Sciatic nerve (tissue), 2 donors: ENCODE measurements at regions not wholly inside any gene's neighbourhood (a gene's known extent, or its start where the extent isn't known, plus 50 kb on each side); places are given as distances from the start of the nearest gene placed in this dataset.

ENCODE experiments used
- ATAC-seq: fragments of 200-7000 bp; cut with Tn5 transposase; one replicate; pipeline ENCODE4 v1.9.1; 2020; ENCODE audit warnings: mild to moderate bottlenecking, moderate library complexity
- DNase-seq: peaks from one replicate; pipeline ENCODE4 v3.0.0-alpha.2; 2020; ENCODE audit warnings: low spot score
- intact Hi-C: fragments of 100-400 bp; cut with DNase I; formaldehyde crosslinking; loops from one replicate; pipeline ENCODE4 v1.14.2; 2022
- donor health status: DM: no; HTN: no; CAD: no.
- donor health status: DM: no; HTN: no; CAD: no.

DNA sequence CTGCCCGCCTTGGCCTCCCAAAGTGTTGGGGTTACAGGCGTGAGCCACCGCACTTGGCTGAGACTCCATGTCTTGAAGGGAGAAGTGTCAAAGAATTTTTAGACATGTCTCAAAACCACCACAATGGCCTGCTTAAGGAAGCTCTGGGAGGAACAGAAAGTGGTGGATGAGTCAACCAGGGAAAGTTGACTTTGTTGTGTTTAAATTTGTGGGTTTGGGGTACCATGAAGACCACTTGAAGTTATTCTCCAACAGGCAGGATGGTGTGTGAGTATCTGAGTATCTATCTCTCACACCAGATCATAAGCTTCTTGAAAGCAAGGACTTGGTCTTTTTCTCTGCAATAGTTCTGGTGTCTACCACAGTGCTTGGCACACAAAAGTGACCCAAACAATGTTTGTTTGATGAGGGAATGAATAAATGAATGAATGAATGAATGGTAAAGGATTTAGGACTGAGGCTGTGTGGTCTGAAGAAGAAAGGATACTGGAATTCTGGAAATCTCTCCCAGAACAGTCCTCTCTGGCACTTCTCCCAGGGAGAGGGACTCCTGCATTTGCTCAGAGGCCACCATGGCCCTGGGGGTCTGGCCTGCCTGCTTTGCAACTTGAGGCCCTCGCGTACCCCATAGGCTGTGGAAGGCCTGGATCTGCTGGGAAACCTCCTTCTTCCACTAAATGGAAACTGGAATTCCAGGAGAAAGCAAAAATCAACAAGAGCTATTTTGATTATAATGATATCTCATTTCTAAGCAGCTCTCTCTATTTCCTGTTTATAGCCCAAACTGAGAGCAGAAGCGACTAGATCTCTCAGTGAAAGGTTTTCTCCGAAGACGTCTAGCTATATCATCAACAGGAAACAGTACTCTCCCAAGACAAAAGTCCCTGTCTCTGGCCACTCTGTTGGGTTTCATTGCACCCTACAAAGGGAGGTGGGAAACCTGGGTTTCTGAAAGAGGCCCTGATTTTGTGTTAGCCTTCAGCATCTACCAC lies 187.9 kb downstream of the PALM2AKAP2 start:
- DNase-seq (no peak), ATAC-seq (no peak)
- intact Hi-C loops = no loop called here

DNA sequence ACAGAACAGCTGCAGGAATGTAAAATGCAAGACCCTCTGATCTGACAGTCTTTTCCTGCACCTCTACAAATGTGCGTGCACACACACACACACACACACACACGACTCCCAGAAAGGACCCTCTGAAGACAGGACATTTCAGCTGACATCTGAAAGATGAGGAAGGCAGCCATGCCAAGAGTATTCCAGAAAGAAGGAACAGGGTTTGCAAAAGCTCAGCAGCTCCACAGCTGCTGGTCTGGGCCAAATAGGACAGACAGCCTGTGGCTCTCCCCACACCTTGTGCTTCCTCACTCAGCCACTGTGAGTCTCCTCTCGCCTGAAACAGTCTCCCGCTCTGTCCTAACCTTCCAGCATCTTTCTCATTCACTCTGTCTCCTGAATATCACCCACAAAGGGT lies 189.0 kb downstream of the PALM2AKAP2 start:
- no peak for DNase-seq
- intact Hi-C loops = no loop called here
- ATAC-seq = peak; percentile 82

DNA sequence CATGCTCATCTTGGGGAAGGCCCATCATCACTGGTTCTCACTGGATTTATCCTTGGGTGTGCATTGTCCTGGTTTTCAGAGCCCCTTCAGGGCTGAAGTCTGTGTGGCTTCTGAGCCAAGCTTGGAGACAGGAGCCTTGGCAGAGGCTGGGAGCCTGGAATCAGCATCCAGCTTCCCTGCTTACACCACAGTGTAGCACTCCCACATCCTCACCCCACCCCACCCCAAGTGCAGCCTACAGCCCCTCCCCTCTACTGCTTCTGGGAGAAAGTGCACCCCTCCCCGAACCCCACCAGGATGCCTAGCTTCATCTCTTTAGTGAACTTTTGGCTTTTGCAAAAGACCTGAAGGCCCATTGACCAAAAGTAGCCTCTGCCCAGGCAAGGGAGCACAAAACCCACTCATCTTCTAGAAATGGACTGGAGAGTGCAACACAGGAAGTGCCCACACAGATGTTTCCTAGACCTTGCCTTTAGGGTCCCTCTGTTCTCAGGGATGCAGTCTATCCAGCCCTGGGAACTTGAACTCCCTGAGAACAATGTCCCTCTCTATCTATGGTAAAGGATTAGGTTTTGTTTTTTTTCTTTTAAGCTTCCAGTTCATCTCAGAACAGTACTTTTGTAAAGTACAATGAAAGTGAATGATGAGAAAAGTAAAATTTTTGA lies 189.7 kb downstream of the PALM2AKAP2 start:
- ATAC-seq (no peak), DNase-seq (no peak)
- intact Hi-C loops = no loop called here

DNA sequence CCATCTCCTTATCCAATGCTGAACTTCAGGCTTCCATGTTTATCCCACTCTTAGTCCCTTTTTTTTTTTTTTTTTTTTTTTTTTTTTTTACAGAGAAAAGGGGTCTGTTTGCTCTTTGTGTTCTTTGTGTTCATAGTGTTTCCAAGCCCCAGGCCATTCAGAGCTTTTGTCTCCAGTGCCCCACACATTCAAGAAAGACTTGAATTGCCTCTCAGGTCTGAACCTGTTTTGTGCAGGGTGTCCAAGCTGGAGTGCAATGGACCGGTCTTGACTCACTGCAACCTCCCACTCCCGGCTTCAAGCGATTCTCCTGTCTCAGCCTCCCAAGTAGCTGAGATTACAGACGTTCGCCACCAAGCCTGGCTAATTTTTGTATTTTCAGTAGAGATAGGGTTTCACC lies 191.2 kb downstream of the PALM2AKAP2 start:
- DNase-seq (no peak), ATAC-seq (no peak)
- intact Hi-C loops = no loop called here

DNA sequence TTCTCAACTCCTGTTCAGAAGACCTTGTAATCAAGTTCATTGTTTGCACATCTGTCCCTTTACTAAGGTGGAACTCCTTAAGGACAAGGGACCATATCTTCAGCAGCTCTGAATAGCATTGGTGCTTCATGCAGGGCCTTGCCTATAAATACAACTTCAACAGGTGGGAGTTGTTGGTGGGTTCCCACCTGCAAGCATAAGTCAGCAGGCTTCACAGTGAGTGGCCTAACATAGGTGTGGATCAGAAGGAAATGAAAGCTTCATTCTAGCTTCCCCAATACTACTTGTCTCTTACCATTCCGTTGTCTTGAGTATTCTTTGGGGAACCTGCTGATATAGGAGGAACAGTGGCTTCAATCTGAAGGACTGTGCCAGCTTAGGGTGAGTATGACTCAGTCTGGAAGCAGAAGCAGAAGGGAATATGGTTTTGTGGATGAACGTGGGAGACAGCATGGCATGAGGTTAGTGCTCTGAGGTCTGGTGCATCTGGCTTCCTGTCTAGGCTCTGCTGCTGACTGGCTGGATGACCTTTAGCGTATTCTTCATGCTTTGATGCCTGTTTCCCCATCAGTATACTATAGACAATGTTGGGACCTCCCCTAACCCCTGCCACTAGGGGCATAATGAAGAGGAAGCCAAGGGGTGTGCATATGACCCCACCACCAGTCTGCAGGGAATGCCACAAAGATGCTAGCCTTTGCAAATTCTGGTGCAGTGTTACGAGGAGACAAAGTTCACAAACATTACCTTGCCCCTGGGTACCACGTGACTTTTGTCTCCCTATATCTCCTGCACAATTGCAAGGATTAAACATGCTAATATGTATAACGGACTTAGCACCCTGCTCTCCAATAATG lies 192.3 kb downstream of the PALM2AKAP2 start:
- no peak for DNase-seq
- intact Hi-C loops = no loop called here
- peak; percentile 72 for ATAC-seq

DNA sequence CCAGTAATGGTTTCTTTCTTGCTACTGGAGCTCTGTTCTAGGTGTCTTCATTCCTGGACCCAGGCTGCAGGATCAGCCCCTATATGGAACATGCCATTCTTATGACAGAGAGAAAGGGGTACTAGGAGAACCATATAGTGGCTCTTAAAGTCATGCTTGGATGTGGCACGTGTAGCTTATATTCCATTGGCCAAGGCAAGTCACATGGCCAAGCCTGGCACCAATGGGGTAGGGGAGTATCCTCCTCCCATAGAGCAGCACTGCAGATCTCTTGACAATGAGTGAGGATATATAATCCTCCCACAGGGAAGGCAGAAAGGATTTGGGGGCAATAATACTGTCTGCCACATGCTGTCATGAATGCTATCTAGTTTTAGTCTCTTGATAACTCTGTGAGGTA lies 193.3 kb downstream of the PALM2AKAP2 start:
- intact Hi-C loops = no loop called here
- ATAC-seq = no peak
- DNase-seq = no peak

DNA sequence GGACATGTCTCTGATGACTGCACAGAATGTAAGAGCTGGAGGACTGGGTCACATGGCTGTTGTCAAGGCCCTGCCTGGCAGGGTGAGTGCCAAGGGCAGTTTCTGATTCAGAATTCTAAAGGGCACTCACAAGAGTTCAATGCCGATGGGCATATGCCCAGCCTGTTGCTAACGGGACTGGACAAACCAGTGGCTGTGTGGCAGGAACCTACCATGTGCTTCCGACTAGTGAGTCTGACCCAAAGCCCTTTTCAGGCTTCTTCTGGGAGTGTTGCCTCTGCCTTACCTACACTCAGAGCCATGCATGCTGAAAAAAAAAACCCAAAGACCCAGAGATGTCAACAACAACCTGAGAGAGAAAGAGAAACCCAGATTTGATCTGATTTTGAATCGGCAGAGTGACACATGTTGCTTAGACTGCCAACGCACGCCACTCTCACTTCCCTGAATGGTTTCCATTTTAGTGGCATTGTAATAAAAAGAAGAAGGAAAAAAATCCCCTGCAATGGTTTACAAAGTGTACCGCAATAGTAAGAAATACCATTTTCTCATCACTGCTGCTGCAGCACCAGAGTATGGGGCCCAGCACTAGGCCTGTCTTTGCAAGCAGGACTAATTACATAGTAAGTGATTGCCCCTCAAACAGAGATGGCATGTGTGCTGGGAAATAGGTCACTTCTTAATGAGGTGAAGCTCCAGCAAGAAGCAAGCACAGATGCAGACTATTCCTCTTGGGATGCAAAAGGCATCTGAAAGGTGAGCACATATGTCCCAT lies 194.3 kb downstream of the PALM2AKAP2 start:
- intact Hi-C loops = no loop called here
- DNase-seq (no peak), ATAC-seq (no peak)

DNA sequence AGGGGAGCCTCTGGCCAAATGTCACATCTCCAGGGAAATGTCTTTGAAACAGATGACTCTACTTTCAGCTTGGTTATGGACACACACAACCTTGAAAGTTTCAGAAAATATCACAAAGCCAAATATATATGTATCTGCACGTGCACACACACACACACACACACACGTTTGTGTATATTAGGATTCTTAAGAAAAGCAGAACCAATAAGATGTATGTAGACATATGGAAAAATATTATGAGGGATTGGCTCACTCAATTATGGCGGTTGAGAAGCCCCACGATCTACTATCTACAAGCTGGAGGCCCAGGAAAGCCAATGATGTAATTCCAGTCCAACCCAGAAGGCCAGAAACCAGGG lies 194.9 kb downstream of the PALM2AKAP2 start:
- DNase-seq (no peak), ATAC-seq (no peak)
- intact Hi-C loops = no loop called here

DNA sequence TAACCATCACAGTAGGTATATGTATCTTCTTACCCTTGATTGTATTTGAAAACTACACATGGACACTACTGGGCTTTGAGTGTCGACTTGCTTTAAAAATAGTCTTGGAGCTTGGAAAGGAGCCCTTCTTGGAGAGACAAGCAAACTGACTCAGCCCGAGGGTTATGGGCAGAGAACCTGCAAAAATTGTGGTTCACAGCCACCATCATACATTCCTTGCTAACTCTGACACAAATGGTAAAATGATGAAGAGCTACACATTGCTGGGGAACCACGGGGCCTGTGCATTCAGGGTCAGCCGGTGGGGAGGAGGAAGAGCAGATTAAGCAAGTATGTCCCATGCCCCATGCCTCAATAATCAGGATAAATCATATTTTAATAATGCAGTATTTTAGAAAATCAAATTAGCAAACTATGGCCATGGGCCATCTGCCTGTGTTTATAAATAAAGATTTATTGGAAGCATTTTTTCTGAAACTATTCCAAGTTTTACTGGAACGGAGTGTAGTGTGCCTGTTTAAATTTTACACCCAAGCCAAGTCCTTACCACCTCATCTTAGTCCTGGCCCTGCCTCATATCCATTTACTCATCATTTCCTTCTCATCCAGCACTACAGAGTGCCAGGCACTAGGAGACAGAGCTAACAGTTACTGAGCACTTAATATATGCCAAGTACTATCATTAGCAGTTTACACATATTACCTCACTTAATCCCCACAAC lies 195.7 kb downstream of the PALM2AKAP2 start:
- intact Hi-C loops = no loop called here
- no peak for DNase-seq
- no peak for ATAC-seq

DNA sequence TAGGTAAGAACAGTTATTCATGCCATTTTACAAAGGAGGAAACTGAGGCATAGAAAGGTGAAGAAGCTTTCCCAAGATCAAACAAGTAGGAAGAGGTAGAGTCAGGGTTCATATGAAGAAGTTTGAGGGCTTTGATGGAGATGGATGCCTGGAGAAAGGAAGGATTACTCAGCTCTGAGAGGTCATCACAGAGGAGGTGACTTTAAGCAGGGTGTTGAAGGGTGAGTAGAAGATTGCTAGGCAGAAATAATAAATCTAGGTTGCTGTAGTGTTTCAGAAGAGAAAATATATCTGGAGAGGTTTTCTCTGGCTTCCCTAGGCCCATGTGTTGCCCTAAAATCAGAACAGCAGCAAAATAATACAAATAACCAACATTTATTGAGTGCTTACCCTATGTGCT lies 196.3 kb downstream of the PALM2AKAP2 start:
- DNase-seq (no peak), ATAC-seq (no peak)
- intact Hi-C loops = no loop called here

DNA sequence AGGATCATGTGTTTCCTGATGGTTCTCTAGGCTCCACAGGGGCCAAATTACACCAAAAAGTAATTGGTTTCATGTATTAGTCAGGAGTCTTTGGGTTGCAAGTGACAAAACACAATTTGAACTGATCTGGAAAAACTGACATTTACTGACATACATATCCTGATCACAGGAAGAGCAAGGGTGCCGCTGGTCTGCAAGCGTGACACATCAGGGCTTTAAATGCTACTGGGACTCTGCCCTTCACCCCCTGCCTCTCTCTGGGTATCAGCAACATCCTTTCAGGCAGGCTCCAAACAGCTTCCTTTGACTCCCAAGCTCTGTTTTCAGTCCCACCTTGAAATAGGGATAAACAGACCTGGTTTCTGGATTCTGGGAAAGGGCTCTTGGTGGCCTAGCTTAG lies 197.5 kb downstream of the PALM2AKAP2 start:
- ATAC-seq (no peak), DNase-seq (no peak)
- intact Hi-C loops = no loop called here

DNA sequence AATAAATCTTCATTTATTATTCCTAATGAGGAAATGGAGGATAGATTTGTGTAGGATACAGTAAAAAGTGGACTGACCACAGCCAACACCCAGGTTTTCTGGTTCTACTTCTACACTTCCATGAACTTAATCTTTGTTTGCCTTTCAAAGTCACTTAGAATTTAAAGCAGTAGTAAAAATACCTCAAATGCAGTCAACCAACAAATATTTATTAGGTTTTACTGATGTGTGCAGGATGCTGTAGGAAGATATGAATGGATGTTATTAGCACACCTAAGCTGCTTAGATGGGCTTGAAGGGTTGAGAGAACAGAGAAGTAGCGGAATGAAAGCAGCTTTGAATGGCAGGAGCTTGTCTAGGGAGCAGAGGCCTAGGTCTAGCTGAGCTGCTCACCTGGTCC lies 201.1 kb downstream of the PALM2AKAP2 start:
- intact Hi-C loops = no loop called here
- ATAC-seq = no peak
- DNase-seq = no peak

DNA sequence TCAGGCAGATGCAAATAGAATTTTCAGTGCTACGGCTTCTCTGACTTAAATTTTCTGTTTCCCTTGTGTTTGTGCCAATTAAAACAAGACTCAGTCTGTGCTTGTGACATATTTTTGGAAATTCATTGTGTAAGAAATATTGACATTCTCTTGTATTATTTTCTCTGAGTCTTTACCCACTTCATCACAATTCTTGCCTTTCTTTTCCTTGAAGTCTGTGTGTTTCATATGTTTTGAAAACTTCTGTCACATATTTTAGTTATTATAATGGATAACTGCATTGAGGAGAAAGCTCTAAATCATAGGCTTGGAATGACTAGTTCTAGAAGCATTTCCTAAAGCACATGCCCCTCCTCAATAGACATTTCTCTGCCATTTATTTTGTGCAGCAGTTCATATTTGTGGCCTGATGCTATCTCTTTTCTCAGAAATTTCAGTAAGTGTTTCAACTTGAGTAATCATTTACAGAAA lies 206.6 kb downstream of the PALM2AKAP2 start:
- ATAC-seq (peak; percentile 74), DNase-seq (no peak)
- intact Hi-C loops = no loop called here

DNA sequence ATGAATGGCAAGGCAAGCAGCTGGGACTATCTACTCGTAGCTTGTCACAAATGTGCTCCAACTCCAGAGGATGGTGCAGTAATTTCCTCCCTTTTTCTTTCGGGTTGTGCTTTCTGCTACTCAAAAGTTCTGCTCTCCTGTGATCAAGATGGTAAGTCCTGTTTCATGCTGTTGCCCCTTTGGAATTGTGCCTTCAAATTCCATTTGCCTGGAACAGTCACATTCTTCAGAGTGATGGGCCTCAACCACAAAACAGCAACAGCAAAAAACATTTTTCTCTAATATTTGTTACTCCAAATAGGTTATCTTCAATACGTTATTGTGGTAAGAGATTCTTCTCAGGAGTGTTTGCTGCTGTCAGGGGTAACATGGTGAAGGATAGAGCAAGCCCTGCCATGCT lies 209.3 kb downstream of the PALM2AKAP2 start:
- intact Hi-C loops = no loop called here
- no peak for ATAC-seq

DNA sequence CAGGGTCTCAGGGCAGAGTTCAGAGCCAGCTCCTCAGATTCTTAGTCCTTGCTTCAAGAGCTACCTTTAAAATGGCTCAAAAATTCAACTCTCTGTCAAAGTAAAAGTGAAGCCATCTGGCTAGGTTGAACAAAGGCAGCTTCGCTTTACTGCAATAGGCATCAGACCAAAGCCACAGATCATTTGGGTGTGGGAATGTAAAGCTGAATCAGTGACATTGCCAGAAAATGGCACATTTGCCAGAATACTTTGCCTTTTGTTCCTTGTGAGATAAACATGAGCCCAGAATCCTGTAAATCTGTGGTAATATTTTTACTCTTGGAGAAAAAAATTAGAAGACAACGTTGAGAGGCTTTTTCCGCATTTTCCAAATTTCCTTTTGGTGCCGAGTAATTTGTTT lies 210.5 kb downstream of the PALM2AKAP2 start:
- ATAC-seq = no peak
- intact Hi-C loops = no loop called here
- no peak for DNase-seq

More for the DNA sequence above, 209.3 kb downstream of the PALM2AKAP2 start:
- no peak for DNase-seq

DNA sequence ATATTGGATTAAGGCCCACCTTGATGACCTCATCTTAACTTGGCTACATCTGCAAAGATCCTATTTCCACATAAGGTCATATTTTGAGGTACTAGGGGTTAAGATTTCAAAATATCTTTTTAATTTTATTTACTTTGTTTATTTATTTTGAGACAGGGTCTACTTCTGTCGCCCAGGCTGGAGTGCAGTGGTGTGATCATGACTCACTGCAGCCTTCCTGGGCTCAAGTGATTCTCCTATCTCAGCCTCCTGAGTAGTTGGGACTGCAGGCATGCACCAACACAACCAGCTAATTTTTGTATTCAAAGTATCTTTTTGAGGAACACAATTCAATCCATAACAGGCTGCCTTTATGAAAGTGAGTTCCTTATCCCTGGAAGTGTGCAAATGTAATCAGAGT lies 212.3 kb downstream of the PALM2AKAP2 start:
- ATAC-seq = no peak
- intact Hi-C loops = no loop called here

DNA sequence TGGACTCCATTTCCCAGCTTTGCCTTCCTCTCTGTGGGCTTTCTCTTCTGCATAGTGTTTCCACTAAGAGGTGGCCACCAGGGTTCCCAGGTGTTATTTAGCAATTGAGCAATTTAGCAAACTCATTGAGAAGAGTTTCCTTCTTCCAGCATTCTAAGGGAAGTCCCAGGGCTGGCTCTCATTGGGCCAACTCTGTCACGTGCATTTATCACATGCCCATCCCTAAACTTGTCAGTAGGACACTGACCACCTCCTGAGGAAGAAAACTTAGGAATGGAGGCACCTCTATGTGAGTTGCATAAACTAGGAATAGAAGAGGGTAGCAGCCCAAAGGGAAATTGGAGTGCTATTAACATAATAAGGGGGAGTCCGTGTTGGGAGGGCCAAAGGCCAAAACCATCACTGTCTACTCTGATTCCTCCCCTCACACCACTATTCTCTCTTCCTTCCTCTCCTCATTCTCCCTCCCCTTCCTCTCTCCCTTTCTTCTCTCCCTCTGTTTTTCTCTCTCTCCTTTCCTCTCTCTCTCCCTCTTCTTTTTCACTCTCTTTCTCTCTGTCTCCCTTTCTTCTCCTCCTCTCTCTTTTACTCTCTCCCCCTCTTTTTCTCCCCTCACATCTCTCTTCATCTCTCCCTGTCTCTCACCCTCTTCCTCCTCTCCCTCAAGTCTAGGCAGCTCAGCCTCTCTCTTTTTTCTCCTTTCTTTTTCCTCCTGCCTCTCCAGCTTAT lies 213.4 kb downstream of the PALM2AKAP2 start:
- ATAC-seq = no peak
- intact Hi-C loops = no loop called here
- DNase-seq = no peak

More for the DNA sequence above, 212.3 kb downstream of the PALM2AKAP2 start:
- no peak for DNase-seq
